Left forelimb (tissue), 1 donor: ENCODE measurements at regions not wholly inside any gene's neighbourhood (a gene's known extent, or its start where the extent isn't known, plus 50 kb on each side); places are given as distances from the start of the nearest gene placed in this dataset.
"Not testable (repeated sequence)": the region's sequence is repeated elsewhere in the genome, so short reads cannot be mapped to it uniquely, and the experiment has no call there.

ENCODE experiments used
- DNase-seq: peaks from one replicate; pipeline ENCODE4 v3.0.0-alpha.2; 2018; ENCODE audit warnings: low spot score

DNA sequence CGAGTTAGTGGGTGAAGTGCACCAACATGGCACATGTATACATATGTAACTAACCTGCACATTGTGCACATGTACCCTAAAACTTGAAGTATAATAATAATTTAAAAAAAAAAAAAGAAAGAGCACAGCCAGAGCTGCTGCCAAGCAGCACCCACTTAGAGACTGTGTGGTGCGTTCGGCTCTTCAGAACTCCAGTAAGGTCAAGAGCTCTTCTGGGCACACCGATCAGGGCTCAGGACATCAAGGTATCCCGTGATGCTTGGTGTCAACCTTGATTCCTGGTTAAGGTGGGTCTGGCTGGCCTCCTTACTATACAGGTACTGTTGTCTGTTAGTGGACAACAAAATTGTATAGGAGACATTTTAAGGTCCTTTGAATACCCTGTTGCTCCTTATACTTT lies 385.7 kb upstream of the AKR1E2 start:
- no peak for DNase-seq

- DNase-seq = no peak
These were observed 388.2 kb upstream of the AKR1E2 start for GRCh38 chr10:4437791-4438190.

DNA sequence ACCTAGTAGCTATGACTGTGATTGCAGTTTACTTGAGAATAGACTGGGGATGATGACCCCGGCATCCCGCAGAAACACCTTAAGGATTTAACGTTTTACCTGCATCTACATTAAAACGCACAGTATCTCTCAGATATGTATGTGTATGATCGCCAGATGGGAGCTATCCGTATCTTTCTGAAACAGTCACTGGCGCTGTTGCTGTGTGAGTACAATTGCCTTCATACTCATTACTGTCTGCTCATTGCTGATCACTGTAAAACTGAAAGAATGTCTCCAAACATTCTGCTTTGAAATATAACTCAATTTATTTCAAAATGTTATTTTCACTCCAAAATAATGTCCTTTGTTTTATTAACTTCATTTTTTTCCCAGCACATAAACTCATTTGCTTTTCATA lies 388.9 kb upstream of the AKR1E2 start:
- no peak for DNase-seq

GRCh38 chr10:4436103-4436502 lies 389.9 kb upstream of the AKR1E2 start:
- no peak for DNase-seq

DNA sequence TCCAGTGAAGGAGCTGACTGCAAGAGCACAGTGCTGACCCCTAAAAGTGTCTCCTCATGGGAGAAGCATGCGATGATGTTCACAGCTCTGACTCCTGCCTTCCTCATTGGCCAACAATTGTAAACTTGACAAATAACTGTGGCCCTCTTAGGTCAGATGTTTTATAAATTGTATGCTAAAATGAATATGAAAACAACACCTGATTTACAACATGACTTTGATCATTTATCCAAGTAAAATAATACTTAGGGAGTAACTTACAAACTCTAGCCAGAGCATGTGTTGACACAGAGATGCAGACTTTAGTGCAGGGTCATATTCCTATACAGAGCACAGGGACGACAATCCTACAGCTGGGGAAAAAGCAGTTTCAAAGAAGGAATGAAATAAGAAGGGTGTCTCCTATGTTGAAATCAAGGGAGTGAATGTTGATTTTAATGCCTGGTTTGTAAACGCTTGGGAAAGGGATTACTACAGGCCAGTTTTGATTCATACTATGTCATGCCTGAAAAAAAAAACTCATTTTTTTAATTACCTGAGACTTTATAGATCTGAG lies 391.4 kb upstream of the AKR1E2 start:
- DNase-seq = no peak

DNA sequence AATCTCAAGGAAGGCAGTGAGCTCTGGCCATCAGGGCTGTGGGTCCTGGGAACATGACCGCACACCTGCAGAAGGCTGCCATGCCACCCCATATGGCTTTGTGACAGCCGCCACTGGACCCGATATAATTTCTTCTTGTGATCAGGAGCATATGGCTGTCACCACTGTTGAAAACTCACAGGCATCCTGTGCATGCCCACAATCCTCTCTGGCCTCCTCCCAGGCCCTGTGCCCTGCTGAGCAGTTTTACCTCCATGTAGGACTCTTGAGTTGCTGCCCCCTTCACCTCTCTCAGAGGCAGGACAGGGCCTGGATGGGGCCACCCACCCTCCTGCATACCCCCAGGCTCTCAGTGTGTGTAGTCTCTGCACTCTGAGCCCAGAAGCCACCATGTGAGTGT lies 391.9 kb upstream of the AKR1E2 start:
- no peak for DNase-seq

DNA sequence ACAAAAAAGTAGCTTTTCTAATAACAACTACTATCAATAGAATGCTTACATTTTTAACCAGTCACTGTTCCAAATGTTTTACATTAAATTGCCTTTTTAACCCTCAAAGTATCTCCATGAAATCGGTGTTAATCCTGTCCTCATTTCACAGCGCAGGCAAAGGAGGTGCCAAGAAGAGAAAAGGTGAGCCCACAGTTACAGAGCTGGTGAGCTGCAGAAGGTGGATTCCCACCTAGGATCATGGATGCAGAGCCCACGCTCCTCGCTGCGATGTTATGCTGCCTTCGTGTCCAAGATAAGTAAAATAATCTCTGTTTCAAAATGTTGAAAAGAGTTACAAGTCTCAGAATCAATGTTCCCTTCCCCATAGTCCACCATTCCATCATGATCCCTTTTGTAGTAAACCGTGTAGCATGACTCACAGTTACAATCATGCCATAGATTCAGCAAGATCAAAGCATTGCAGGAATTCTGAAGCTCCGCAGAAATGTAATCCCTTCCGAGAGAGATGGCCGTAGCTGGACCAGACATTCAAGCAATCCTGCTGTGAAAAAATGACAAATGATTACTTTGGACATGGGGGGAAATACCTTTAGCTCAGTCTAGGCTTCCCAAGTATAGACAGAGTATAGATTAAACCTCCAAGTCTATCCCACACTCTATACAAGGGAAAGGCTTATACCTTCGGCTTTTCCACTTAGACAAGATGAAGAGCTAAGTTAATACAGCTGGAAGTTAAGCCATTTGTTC lies 394.7 kb upstream of the AKR1E2 start:
- DNase-seq = no peak

GRCh38 chr10:4429571-4429970 lies 396.4 kb upstream of the AKR1E2 start:
- DNase-seq = no peak

DNA sequence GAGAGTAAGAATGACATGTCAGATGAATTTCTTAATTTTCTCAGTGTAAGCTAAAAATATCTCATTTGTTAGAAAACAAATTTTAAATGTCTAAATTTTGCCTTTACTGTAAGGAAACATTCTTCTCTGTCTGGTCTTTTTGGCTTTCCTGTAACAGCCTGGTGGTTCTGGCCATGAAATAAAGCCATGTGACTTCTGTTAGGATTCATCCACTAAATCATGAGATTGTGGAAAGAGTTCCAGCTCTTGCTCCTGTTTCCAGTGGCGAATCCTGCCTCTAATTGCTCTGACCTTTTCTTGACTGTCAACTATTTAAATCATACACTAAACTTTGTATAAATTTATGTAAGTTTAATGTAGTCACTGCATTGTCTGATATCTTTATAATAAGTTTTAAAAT lies 398.5 kb upstream of the AKR1E2 start:
- DNase-seq = no peak

DNA sequence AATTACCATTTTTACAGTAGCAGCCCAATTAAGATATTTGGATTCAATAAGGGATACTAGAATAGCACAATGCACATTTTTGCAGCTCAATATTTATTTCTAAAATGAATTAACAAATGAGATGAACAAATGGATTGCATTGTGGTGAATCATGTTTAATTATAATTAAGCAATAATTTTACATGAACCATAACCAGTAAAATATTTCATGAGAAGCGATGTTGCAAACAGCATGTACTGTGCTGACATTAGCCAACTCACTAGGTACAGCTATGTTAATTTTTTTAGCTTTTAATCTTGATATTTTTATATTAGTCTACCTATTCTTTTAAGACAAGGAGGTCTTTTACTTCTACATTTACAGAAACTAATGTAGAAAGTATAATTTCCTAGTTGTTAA lies 399.1 kb upstream of the AKR1E2 start:
- DNase-seq = no peak

DNA sequence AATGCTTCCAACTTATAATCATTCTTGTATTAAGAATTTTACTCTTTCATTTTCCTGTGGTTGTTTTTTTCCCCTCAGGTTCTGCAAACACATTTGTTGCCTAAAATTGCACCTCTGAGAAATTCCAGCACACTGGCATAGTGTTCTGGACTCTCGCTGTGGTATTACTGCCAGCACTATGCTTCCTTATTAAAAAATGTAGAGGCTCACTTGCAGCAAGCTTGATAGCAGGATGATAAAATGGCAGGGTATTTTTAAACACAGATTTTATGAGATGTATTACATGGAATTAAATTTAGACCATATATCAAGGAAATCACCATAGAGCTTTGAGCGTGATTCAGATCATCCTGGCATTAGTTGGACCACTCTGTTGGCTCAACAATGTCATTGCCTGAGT lies 416.7 kb upstream of the AKR1E2 start:
- no peak for DNase-seq

DNA sequence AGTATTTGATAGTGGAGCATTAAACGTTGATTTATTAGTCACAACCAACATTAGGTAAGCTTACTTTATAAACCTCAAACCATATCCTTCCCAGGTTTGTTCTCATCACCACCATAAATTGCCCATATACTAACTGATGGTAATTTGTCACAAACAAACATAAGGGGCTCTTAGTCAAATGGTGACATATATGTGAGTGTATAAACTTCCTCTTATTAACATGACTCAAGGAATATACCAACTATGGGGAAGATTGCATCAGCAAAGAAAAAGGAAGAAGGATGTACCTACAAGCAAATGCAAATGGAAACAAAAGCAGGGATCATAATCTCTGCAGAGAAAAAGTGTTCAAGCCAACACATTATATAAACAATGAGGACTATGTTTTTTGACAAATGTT lies 418.2 kb upstream of the AKR1E2 start:
- no peak for DNase-seq

DNA sequence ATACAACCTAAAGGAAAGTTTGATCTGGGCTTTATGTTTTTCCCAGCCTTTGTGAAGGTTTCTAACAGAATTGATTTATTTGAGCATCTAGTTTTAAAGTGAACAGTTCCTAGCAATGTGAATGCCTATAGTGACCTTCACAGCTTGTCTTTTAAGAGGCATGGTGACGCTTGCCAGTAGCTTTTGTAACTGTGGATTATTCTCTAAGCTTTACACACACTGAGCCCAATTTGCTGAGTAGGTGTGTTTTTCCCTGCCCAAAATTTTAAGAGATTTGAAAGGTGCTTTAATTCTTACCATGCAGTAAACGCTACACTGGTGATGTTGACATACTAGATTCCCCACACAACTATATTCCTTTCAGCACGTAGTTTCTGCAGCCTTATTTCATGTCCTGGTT lies 420.2 kb upstream of the AKR1E2 start:
- no peak for DNase-seq

GRCh38 chr10:4403638-4404252 lies 422.3 kb upstream of the AKR1E2 start:
- DNase-seq = no peak

GRCh38 chr10:4401080-4401479 lies 424.9 kb upstream of the AKR1E2 start:
- not testable (repeated sequence) for DNase-seq

DNA sequence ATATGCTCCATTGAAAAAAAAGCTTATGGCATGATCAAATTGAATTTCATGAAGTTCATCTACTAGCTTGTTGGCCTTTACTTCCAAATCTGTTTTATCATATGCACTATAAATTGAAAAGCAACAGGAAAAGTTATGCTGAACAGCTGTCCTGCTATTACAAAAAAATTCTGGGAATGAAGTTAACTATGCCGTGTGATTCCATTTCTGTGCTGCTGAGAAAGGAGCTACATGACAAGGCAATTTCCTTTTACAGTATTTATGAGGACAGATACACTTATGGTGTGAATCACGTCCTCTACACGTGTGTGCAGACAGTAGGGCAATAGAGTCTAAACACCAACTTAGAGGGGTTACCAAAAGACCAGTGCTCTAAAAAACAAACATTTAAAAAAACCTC lies 426.5 kb upstream of the AKR1E2 start:
- no peak for DNase-seq

- DNase-seq = no peak
These were observed 427.4 kb upstream of the AKR1E2 start for GRCh38 chr10:4398602-4399001.

DNA sequence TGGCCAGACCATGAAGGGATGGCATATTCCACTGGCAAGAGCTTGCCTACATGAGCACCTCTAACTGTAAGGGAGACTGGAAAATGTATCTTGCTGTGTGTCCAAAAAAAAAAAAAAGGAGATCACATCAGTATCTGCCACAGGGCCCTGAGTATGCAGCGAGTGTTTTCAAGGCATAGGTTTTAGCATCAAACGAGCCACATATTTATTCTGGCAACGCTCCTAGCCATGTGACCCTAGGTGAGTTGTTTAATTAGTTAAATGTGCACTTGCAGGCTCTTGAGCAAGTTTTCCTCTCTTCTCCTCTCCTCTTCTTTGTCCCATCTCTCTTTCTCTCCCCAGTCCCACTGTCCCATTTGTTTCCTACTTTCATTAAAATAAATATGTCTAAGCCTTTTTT lies 428.7 kb upstream of the AKR1E2 start:
- no peak for DNase-seq

DNA sequence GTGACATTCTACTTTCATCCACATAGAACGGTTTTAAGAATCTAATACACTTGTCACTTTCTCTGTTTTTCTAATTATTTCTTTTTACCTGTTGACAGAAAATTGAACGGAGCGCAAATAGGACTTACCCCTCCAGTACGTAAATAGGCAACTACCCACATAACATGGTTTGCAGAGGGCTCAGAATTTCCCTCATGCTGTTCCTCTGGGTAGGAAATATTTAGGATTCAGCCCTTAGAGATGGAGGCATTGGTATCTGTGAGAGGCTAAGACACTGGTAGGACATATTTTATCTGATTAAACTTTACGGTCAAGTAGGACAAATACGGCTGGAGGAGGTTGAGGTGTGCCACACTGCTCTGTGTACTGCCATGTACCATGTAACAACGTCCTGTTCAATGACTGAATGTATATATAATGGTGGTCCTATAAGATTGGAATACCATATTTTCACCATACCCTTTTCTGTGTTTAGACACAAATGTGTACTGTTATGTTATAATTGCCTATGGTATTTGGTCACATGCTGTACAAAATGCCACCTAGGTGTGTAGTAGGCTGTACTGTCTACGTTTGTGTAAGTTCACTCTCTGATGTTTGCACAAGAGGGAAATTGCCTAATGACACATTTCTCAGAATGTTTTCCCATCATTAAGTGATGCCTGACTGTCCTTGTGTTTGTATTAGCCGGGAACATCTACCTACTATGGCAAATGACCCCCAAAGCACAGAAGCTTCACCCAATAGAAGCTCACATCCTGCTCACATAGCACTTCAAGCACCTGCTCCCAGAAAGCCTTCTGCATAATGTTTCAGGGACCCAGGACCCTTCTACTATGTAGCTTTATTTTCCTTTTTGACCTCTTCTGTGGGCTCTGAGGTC lies 429.4 kb upstream of the AKR1E2 start:
- DNase-seq = no peak

GRCh38 chr10:4395731-4396130 lies 430.3 kb upstream of the AKR1E2 start:
- DNase-seq = no peak

DNA sequence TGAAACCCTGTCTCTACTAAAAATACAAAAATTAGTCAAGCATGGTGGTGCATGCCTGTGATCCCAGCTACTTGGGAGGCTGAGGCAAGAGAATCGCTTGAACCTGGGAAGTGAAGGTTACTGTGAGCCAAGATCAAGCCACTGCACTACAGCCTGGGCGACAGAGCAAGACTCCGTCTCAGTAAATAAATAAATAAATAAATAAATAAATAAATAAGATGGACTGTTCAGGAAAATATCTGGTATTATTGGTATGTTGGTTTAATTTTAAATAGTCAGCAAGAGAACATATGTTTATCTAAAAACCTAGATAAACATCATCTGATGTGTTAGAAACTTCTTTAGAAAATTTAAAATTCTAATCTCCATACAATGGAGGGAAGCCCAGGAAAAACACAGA lies 431.6 kb upstream of the AKR1E2 start:
- not testable (repeated sequence) for DNase-seq

DNA sequence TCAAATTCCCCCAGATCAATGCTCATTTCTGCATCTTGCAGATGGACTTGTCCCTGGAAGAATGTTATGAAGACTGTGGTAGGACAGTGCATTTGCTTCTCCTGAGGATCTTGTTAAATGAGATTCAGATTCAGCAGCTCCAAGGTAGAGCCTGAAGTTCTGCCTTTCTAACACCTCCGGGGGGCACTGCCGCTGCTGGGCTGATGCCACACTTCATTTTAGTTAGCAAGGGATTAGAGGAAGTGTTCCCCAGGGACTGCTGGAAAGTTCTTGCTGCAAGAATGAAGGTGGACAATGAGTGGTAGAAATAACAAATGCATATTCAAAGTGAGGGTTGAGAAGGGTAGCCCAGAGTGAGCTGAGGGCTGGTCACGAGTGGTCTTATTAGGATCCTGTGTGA lies 434.3 kb upstream of the AKR1E2 start:
- DNase-seq = no peak

GRCh38 chr10:4390219-4390618 lies 435.8 kb upstream of the AKR1E2 start:
- no peak for DNase-seq
